Body of pancreas (tissue), 4 donors: ENCODE measurements at regions not wholly inside any gene's neighbourhood (a gene's known extent, or its start where the extent isn't known, plus 50 kb on each side); places are given as distances from the start of the nearest gene placed in this dataset.

Experiments used
- CTCF ChIP-seq, 7 experiments: fragments of 450-650 bp in 4 of 7; fragments of 200-600 bp in 3 of 7; sonication (generic) in 3 of 7; IDR thresholded peaks; one replicate each; pipeline ENCODE4 v1.5.1; 2016 to 2019; ENCODE audit warnings: antibody characterized with exemption in 7 of 7
- POLR2A ChIP-seq, 3 donors: fragments of 450-650 bp; IDR thresholded peaks; one replicate each; pipeline ENCODE4 v1.6.1; 2016; ENCODE audit warnings: antibody characterized with exemption in 3 of 3, mild to moderate bottlenecking in 2 of 3

- TF ChIP-seq CTCF (IDR thresholded peaks at IDR 0.05) (no peak), POLR2A (IDR thresholded peaks at IDR 0.05) (no peak)
These were observed 115.4 kb upstream of the PRKCQ start for GRCh38 chr10:6695519-6695918.
